Choroid plexus epithelial cell (primary cell): ENCODE measurements at regions not wholly inside any gene's neighbourhood (a gene's known extent, or its start where the extent isn't known, plus 50 kb on each side); places are given as distances from the start of the nearest gene placed in this dataset.

Experiments used
- DNase-seq: peaks from one replicate; pipeline ENCODE4 v3.0.0-alpha.2; 2010; ENCODE audit warnings: low read depth
- H3K4me3 ChIP-seq: 2 replicates; pipeline ENCODE4 v1.5.1; 2011; ENCODE audit warnings: low read depth, mild to moderate bottlenecking, control low read depth, low read length, moderate library complexity
- CTCF ChIP-seq: conservative IDR thresholded peaks from 2 replicates; pipeline ENCODE4 v1.5.1; 2011; ENCODE audit warnings: low read depth, mild to moderate bottlenecking, control low read depth, inconsistent platforms, low read length, moderate library complexity

GRCh38 chr4:124468360-124468759 is 244.2 kb downstream of the ANKRD50 start:
- no peak overlapping the region for H3K4me3 ChIP-seq
- no peak for TF ChIP-seq CTCF
- DNase-seq = no peak

GRCh38 chr4:124469981-124470380 is 242.6 kb downstream of the ANKRD50 start:
- TF ChIP-seq CTCF = no peak

GRCh38 chr4:124478470-124478869 is 234.1 kb downstream of the ANKRD50 start:
- TF ChIP-seq CTCF = no peak
- H3K4me3 ChIP-seq = no peak overlapping the region
- no peak for DNase-seq

More at GRCh38 chr4:124469981-124470380, 242.6 kb downstream of the ANKRD50 start:
- H3K4me3 ChIP-seq = no peak overlapping the region
- DNase-seq = no peak

- no peak overlapping the region for H3K4me3 ChIP-seq
- no peak for DNase-seq
- no peak for TF ChIP-seq CTCF
These were observed 232.5 kb downstream of the ANKRD50 start for GRCh38 chr4:124480061-124480460.

- no peak overlapping the region for H3K4me3 ChIP-seq
- DNase-seq = no peak
- TF ChIP-seq CTCF = no peak
These were observed 231.4 kb downstream of the ANKRD50 start for GRCh38 chr4:124481123-124481522.

- TF ChIP-seq CTCF = no peak
- DNase-seq = no peak
- H3K4me3 ChIP-seq = no peak overlapping the region
These were observed 229.3 kb downstream of the ANKRD50 start for GRCh38 chr4:124483048-124483906.

GRCh38 chr4:124484008-124484407 is 228.5 kb downstream of the ANKRD50 start:
- no peak for DNase-seq
- no peak for TF ChIP-seq CTCF
- H3K4me3 ChIP-seq = no peak overlapping the region
